Endothelial cell of umbilical vein (primary cell): ENCODE measurements at regions not wholly inside any gene's neighbourhood (a gene's known extent, or its start where the extent isn't known, plus 50 kb on each side); places are given as distances from the start of the nearest gene placed in this dataset.

Source experiments
- EZH2 ChIP-seq: IDR thresholded peaks from 2 replicates; pipeline ENCODE4 v1.6.1; 2012; ENCODE audit warnings: borderline replicate concordance, low read depth, mild to moderate bottlenecking, moderate library complexity, low read length, inconsistent platforms; ENCODE audit not compliant: severe bottlenecking
- POLR2A ChIP-seq: IDR thresholded peaks from 2 replicates; pipeline ENCODE4 v1.6.1; 2012; ENCODE audit warnings: low read depth, mild to moderate bottlenecking, control low read depth, low read length
- POLR2AphosphoS5 ChIP-seq: IDR thresholded peaks from 2 replicates; pipeline ENCODE4 v1.6.1; 2012; ENCODE audit warnings: low read depth, mild to moderate bottlenecking, control low read depth, low read length, moderate library complexity; ENCODE audit not compliant: insufficient read depth
- TF ChIP-seq, protein P1 (sequence below), 2 donors: IDR thresholded peaks; 1 replicate in 1 of 2; 2 replicates in 1 of 2; pipeline ENCODE4 v1.5.1; 2011; ENCODE audit warnings: low read length in 2 of 2, mild to moderate bottlenecking in 2 of 2, moderate library complexity in 2 of 2, control low read depth in 1 of 2, inconsistent platforms in 1 of 2, low read depth in 1 of 2; ENCODE audit not compliant: insufficient read depth in 1 of 2; ENCODE audit errors: extremely low read depth in 1 of 2

DNA sequence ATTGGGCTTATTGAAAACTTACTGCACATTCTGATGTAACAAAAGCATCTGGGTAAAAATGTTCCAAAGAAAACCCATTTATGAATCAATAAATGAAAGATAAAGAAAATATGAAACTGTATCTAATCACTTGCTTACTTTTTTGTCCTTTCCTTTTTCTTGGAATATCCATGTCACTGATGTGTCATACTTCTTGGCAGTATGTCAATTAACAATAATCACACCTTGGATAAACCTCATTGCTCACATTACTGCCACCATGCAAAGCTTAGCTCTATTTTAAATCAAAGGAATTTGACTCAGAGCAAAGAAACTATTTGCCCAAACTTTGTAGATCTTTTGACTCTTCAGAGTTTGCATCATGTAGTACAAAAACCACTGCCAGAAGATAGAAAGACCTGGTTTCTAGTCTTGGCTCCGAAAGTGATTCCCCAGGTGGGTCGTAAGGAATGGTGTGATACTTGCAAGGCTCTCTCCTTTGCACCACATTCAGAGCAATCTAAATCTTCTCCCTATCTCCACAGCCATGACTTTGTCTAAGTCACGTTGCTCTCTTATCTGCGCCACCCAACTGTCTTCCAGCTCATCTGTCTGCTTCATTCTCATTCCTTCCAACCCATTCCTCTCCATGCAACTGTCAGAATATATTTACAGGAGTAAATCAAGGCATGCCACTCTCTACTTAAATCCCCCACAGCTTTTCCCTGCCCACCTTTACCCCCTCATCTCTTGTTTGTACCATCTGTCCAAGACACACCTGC, 311.9 kb downstream of the COG6 start:
- TF ChIP-seq, protein P1, sequence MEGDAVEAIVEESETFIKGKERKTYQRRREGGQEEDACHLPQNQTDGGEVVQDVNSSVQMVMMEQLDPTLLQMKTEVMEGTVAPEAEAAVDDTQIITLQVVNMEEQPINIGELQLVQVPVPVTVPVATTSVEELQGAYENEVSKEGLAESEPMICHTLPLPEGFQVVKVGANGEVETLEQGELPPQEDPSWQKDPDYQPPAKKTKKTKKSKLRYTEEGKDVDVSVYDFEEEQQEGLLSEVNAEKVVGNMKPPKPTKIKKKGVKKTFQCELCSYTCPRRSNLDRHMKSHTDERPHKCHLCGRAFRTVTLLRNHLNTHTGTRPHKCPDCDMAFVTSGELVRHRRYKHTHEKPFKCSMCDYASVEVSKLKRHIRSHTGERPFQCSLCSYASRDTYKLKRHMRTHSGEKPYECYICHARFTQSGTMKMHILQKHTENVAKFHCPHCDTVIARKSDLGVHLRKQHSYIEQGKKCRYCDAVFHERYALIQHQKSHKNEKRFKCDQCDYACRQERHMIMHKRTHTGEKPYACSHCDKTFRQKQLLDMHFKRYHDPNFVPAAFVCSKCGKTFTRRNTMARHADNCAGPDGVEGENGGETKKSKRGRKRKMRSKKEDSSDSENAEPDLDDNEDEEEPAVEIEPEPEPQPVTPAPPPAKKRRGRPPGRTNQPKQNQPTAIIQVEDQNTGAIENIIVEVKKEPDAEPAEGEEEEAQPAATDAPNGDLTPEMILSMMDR (IDR thresholded peaks at IDR 0.05; ENCODE audit: extremely low read depth in 1 of 2, insufficient read depth in 1 of 2, low read depth in 1 of 2, low read length in 2 of 2) = no peak
- TF ChIP-seq POLR2A = no peak
- no peak for TF ChIP-seq EZH2
- no peak for TF ChIP-seq POLR2AphosphoS5
